Activated CD8-positive, alpha-beta memory T cell treated with anti-CD3 and anti-CD28 coated beads, Interleukin-2, amount 50 U/mL, for 24 hours (primary cell): ENCODE measurements at regions not wholly inside any gene's neighbourhood (a gene's known extent, or its start where the extent isn't known, plus 50 kb on each side); places are given as distances from the start of the nearest gene placed in this dataset.
"Not testable (repeated sequence)": the region's sequence is repeated elsewhere in the genome, so short reads cannot be mapped to it uniquely, and the experiment has no call there.

Experiments
- DNase-seq: peaks from one replicate; pipeline ENCODE4 v3.0.0-alpha.2; 2020; ENCODE audit errors: extremely low read depth

DNA sequence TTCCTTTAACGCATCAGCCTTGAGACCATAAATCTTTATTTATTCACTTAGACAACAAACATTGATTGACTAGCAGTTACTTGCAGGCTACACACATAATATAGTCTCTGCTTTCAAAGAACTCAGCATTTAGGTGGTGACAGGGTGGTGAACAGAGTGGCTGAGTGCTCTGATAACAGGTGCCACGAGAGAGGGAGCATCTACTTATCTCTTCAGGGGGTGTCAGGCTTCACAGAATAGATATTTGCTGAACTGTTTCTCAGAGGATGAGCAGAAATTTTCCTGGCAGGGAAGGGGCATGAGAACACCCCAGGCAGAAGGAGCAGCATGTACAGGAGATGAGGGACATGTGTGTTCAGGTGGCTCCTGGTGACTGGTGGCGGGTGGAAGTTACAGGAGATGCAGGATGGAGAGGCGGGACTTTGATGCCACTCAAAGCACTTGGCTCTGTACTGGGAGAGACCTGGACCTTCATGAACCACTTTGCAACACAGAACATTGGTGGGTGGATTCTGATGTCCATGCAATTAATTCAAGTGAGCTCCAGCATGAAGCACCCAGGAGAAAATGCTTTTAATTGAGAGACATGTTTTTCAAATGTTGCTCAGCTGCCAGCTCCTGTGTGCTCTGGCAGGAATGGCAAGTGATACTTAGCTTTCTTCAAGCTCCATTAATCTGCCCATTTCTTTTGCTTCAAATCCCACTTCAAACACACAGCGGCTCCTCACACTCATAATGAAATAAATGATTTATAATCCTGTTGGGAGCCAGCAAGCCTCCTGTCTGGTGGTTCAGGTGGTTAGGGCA, 248.9 kb downstream of the MYCN start:
- DNase-seq = no peak

DNA sequence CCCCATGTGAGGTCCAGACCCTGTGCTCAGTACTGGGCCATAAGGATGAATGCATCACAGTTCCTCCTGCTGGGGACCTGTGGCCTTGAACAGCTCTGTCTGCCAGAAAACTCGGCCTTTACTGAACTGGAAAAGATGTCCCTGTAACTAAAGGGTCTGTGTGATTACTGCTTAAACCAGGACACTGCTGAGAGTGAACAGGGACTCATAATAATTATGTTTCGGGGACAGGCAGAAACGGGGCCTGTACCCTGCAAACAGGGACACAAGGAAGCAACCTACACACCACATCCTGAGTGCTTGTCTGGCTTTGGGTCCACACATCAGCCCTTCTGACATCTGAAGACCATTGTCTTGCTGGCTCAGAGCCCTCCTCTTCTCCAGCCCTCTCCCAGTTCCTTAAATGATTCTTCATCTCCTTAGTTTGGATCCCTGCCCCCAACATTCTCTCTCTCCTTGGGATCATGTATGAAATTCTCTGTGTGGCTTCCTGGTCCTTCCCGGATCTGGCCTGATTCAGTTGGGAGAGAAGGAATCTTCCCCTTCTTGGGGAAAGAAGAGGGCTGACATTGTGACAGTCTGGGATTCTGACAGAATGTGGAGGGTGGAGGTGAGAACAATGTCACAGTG, 248.0 kb downstream of the MYCN start:
- no peak for DNase-seq

DNA sequence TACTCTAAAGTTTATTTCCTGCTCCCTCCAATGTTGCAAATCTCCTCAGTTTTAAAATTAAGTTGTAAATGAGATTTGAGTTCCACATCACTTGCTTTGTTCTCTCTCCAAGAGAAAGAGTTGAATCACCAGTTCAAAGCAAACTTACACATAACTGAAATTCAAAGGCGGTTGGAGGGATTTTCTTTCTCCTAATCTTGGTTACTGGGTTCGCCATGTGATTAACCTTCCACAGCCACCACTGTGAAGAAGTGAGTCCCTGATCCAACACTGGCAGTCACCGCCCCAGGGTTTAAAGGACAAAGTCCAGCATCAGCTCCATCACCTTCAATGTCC, 247.1 kb downstream of the MYCN start:
- DNase-seq = no peak

DNA sequence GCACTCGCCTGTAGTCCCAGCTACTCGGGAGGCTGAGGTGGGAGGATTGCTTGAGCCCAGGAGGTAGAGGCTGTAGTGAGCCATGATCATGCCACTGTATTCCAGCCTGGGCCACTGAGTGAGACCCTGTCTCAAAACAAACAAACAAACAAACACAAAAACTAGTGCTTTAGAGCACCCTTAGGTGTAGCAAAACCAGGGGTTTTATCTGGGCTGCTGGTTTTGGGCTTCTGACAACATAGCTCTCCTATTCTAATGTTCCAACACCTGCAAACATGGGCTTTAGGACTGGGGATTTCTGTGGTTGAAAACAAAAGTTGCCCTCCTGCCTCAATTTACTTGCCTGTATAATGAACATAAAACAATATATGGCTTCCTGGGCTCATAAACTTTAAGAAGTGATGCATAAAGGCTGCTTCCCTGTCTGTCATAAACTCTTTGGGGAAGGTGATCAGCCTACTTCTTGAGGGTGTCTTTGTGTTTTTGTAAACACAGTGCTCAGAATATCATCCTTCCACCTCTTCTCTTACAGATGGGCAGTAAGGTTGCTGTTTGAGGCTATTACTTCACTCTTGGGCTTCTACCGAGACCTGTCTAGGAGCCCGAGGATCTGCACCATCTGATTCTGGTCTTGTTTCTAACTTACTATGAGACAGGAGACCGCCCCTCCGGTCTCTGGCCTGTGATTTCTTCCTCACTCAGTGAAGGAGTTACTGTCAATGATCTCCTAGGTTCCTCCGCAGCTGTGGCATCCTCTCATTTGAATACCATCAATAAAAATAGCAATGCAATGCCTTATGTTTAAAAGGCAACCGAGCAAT, 246.5 kb downstream of the MYCN start:
- no peak for DNase-seq

DNA sequence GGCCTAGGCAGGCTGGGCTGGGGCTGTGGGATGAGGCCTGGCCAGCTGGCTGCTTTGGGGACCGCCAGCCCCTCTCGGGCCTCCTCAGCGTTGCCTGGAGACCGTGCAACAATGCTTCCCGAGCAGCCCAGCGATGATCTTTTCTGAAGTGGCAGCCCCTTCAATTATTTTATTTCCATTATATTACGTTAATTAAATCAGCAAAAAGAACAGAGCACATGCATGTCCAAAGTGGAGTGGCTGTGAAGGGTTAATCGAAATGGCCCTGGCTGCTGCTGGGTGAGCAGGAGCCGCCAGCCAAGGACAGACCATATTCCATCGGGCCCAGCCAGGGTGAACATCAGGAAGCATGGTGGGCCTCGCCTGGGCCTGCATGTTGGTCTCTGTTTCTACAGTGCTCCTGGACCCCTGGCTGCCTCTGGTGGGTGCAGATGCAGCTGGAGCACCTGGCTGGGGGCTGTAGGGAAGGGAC, 245.5 kb downstream of the MYCN start:
- DNase-seq = no peak

DNA sequence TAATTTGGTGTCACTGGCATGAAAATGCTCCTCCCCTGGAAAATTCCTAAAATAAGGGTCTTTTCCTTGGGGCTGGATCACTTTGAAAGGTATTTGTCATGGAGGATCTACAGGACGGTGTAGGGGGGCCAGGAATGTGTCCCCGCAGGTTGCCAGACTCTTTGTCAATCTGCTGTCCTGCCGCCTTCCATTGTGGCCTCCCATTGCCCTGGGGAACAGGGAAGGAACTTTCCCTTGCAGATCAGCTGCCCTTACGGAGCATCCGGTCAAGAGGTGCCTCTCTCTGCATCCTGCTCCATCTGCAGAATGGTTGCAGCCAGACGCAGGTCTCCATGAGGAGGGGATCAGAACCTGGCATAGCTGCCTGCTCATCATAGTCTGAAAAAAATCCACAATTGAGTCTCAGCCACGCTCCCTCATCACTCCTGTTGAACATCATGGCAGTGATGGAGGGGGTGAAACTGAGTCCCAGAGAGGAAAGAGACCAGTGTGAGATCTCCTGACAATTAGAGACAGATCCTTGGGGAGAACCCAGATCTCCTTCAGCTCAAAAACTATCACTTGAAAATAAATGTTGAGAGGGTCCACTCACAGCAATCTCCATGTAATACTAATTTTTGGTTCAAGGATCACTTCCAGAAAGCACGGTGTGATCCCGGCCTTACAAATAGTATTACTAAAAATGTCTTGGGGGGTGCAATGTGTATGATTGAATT, 244.8 kb downstream of the MYCN start:
- DNase-seq = no peak

DNA sequence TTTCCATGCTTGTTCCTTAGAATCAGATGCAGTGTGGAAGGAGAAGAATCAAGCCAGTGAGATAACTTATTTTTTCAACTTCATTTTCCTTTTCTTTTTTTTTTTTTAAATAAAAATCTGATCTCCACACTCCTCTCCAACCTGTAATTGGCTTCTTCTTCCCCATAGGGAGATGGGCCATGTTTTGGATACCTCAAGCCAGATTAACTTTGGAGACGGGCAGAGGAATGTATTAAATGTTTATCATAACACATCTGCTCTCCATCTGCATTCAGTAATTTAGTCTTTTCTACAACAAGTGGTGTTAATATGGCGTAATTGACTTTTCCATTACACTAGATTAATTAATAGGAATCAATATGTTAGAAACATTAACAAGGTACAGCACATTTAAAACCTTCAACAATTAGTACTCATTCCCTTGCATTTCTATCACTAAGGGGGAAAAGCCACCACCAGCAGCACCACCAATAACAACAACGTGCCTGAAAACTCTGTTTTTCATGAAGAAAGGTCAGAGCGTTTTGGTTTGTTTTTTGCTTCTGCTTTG, 244.1 kb downstream of the MYCN start:
- DNase-seq = no peak

DNA sequence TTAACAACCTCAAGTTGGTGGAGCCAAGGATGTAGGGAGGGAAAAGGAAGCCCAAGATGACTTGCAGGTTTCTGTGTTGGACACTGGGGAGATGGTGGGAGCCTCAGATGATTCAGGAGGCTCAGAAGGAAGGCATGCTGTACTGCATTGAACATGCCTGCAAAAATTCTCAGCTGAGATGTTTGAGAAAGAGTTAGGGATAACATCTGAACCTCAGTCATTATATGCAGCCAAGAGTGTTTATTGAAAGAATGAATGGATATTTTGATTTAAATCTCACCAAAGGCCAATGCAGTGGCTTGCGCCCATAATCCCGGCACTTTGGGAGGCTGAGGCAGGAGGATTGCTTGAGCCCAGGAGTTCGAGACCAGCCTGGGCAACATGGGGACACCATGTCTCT, 243.0 kb downstream of the MYCN start:
- no peak for DNase-seq

DNA sequence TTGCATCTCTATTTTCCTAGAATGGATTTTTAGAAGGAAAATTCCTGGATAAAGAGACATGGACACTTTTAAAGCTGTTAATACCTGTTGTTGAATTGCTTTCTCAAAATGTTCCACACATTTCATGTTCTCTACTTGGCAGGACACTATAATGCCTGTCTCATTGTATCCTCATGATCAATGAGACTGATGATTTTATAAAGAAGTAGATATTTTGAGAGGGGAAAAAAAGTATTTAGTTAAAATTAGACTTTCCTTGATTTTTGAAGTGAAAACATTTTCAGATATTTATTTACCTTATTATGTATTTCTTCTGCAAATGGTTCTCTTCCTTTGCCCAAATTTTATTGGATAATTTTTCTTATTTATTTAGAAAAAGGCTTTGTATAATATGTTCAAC, 242.5 kb downstream of the MYCN start:
- no peak for DNase-seq

DNA sequence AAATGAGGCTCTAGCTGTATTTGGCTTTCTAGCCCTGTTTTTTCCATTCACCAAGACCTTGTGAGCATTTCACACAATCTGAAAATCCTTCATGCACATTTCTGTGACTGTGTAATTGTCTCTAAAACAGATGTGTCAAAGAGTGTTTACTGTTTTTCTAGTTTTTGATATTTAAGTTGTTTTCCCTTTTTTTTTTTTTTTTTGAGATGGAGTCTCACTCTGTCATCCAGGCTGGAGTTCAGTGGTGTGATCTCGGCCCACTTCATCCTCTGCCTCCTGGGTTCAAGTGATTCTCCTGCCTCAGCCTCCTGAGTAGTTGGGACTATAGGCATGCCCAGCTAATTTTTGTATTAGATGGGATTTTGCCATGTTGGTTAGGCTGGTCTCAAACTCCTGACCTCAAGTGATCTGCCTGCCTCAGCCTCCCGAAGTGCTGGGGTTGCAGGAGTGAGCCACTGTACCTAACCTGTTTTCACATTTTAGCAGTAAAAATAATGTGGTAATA, 242.0 kb downstream of the MYCN start:
- not testable (repeated sequence) for DNase-seq

DNA sequence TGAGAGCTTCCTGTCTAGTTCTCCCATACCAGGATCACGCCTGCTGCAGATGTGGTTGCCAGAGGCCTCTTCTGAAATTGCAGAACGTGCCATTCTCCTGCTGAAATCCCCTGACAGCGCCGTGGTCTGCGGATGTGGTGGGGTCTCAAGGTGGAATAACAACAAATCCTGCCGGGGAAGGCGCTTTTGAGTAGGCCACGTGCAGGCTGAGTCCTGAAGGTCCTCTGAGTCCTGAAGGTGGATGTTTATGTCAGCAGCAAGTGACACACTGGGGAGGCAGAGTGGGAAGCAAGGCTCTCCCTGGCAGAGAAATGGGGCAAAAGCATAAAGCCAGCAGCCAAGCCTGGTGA, 241.4 kb downstream of the MYCN start:
- DNase-seq = no peak

DNA sequence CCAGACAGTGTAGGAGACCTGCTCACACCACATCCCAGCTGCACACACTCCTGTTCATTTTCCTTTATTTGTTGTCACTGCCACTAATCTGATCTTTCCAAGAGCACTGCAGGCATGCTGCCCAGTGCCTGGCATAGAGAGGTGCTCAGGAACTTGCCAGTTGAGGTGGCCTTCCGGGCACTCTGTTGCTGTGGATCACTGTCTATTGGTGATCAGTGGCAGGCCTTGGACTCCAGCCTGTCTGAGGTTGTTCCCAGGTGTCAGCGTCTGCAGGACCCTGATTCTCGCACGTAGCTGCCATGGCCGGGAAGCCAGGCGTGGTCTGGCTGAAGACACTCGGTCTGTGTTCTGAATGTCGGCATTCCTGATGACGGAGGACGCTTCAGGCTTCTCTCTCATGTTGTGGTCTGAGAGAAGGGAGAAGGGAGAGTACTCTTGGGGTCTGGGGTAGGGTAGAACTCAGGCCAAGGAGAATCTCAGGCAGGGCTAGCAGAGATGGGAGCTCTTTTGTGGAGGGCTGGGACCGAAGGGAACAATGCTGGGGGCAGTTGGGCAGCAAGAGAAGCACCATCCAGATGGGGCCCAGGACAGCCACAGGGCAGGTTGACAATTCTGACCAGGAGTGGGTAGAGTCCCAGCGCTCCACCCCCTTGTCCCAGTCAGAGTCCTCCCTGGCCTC, 240.9 kb downstream of the MYCN start:
- DNase-seq = no peak

DNA sequence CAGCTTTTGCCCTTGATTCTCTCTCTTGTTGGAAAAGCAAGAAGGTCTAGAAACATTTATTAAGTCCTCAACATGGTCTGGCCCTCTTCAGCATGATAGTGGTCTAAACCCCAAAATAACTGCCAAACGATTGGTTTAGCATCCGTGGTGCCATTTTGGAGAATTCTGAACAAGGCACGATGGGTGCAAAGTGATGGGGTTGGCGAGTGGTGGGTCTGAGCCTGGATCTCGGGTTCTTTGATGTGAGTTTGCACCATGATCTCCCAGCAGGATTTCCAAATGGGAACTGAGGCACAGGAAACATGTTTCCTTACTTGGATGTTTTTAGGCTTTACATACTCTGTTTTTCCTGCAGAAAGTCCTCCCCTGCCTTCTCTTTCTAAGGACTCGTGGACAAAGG, 240.3 kb downstream of the MYCN start:
- DNase-seq = no peak

DNA sequence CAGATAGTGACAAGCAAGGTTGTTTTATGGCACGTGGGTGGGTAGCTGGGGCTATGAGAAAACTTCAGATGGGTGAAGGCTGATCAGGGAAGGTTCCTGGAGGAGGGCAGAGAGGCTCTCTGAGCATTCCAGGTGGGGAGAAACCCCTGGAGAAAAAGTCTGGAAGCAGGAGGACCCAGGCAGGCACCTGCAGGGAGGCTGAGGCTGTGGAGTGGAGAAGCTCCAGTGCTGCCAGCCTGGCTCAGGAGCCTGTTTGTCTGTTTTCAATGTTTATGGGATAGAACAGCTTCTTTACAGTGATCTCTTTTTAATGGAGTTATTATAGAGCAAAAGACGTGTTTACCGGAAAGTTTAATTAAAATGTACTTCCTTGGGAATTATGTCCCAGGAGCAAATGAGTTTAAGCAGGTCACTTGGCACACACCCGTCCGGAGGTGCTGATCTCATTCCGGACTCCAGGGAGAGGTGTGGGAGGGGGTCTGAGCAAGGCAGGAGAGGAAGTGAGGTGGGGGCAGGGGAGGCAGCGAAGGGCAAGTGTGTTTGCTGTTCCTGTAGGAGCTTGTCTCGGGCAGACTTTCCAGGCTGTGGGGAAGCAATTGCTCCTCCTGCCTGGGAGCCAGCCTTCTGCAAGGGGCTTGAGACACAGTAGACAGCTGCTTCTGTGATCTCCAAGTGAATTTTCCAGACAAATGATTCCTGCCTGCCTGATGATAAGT, 239.5 kb downstream of the MYCN start:
- no peak for DNase-seq

DNA sequence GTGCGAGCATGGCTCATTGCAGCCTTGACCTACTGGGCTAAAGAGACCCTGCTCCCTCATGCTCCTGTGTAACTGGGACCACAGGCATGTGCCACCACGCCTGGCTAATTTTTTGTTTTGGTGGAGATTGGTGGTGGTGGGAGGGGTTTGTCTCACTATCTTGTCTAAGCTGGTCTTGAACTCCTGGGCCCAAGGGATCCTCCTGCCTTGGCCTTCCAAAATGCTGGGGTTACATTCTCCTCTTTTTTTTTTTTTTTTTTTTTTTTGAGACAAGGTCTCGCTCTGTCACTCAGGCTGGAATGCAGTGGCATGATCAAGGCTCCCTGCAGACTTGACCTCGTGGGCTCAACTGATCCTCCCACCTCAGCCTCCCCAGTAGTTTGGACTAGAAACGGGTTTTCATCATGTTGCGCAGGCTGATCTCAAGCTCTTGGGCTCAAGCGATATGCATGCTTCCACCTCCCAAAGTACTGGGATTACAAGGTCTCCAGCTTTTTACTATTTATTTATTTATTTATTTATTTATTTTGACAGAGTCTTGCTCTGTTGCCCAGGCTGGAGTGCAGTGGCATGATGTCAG, 238.3 kb downstream of the MYCN start:
- DNase-seq = no peak

DNA sequence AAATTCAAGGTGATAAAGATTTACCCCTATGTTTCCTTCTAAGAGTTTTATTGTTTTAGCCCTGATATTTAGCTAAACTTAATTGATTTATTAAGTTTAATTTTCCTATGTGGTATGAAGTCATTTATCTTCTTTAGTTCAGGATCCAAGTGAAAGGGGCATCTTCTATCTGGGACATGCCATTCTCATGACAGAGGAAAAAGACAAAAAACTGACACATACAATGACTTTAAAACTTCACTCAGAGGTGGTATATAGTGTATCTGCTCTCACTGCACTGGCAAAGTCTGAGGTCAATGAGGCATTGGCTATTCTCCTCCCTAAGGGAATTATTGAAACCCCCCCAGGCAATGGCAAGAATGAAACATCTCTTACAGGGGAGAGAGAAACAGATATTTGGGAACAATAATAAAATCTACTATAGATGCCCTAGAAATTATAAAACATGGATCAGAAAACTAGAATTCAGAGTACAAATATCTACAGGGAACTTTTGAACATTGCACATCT, 237.4 kb downstream of the MYCN start:
- DNase-seq = no peak

DNA sequence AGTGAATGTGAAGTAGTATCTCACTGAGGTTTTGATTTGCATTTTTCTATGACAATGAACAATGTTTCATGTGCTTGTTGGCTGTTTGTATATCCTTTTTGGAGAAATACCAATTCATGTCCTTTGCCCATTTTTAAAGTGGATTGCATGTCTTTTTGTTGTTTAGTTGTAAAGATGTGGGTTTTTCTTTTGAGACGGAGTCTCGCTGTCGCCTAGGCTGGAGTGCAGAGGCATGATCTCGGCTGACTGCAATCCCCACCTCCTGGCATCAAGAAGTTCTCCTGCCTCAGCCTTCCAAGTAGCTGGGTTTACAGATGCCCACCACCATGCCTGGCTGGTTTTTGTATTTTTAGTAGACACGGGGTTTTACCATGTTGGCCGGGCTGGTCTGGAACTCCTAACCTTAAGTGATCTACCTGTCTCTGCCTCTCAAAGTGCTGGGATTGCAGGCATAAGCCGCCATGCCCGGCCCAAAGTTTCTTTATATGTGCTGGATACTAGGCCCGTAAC, 236.7 kb downstream of the MYCN start:
- no peak for DNase-seq

DNA sequence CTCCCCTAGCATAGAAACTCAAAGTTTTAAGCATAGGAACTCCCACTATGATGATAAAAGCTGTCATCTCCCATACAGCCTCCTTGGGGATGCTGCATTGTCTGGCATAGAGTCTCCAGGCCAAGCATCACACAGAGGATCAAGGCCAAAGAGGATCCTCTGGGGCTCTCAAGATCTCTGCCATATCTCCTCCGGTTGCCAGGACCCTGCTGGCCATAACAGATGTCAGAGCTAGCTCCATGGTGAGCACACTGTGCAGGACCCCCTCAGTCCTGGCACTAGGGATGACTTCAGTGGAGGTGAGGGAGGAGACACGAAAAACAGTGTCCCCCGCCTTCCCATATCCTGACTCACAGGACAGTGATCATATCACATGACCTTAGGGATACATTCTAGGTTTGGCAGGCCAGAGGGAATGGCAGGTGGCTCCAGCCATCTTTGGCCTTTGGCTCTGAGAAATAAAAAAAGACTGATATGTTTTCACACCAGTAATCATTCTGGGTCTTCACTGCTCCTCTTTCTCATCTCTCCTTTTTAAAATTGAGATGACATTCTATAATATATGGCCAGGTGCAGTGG, 235.0 kb downstream of the MYCN start:
- no peak for DNase-seq

DNA sequence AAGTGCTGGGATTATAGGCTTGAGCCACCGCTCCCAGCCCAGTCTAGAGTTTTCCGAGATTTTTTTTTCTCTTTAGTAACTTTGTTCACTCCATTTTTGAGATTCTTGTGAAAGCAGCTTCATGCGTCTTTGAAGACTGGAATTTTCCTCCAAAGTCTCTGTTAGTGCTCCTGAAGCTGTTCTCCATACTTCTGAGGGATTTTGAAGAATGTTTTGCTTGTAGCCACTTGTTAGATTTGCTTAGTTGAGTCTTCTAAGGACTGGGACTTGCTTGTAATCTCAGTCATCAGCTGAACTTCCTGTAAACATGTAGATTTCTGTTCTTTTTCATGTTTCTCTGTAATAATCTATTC, 234.3 kb downstream of the MYCN start:
- DNase-seq = no peak
